SU-DHL-6 (cell line): ENCODE measurements at regions not wholly inside any gene's neighbourhood (a gene's known extent, or its start where the extent isn't known, plus 50 kb on each side); places are given as distances from the start of the nearest gene placed in this dataset.

Source experiments
- EZH2phosphoT487 ChIP-seq: fragments of 200-600 bp; sonication (generic), shearing (Covaris generic); conservative IDR thresholded peaks from 2 replicates; pipeline ENCODE4 v1.6.1; 2018; ENCODE audit warnings: mild to moderate bottlenecking, antibody characterized with exemption, low read length, moderate library complexity, mixed read lengths
- TF ChIP-seq, protein P1 (sequence below): fragments of 200-600 bp; sonication (generic); IDR thresholded peaks from one replicate; pipeline ENCODE4 v1.5.1; 2017; ENCODE audit warnings: antibody characterized with exemption, mild to moderate bottlenecking, low read length, moderate library complexity; ENCODE audit not compliant: insufficient read depth, poor library complexity, severe bottlenecking

DNA sequence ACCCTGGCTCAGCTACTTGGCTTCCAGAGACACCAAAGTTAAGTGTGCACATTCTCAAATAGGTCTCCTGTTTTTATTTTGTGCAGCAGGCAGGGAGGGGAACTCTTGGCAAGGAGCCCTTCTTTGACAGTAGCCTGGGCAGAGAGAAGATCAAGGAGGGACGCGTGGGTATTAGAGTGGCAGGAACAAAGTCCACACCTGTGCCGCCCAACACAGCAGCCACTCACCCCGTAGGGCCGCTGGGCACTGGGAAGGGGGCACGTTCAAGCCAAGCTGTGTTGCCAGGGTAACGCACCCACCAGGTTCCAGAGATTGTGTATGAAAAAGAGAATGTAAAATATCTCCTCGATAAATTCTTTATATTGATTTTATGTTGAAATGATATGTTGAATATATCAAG, 229.3 kb upstream of the AGAP1 start:
- TF ChIP-seq, protein P1, sequence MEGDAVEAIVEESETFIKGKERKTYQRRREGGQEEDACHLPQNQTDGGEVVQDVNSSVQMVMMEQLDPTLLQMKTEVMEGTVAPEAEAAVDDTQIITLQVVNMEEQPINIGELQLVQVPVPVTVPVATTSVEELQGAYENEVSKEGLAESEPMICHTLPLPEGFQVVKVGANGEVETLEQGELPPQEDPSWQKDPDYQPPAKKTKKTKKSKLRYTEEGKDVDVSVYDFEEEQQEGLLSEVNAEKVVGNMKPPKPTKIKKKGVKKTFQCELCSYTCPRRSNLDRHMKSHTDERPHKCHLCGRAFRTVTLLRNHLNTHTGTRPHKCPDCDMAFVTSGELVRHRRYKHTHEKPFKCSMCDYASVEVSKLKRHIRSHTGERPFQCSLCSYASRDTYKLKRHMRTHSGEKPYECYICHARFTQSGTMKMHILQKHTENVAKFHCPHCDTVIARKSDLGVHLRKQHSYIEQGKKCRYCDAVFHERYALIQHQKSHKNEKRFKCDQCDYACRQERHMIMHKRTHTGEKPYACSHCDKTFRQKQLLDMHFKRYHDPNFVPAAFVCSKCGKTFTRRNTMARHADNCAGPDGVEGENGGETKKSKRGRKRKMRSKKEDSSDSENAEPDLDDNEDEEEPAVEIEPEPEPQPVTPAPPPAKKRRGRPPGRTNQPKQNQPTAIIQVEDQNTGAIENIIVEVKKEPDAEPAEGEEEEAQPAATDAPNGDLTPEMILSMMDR: no peak
- TF ChIP-seq EZH2phosphoT487: no peak
